ENCODE measurements at regions not wholly inside any gene's neighbourhood (a gene's known extent, or its start where the extent isn't known, plus 50 kb on each side); places are given as distances from the start of the nearest gene placed in this dataset.

DNA sequence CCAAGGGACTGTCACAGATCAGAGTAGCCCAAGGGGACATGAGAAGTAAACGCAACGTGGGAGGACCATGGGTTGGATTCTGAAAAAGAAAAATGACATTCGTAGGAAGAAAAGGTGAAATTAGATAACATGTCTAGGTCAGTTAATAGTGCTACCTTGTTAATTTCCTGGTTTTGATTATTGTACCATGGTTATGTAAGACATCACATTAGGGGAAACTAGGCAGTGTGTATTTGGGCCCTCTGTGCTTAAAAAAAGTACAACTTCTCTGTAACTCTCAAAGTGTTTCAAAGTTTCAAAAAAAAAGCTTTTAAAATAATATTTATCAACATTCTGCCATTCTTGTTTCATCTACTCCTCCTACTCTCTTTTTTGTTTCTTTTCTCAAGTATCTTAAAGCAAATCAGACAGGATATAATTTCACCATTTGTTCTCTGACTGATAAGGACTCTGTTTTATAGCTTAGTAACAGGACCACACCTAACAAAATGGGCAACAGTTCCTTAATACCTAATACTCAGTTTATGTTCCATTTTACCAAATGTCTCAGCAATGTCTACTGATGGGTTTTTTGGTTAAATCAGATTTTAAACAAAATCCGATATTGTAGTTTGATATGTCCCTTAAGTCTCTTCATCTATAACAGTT, 97.1 kb upstream of the PLCB4 start:
- no peak for TF ChIP-seq EZH2 (IDR thresholded peaks at IDR 0.05)
- no peak for TF ChIP-seq POLR2AphosphoS5 (IDR thresholded peaks at IDR 0.05; ENCODE audit: borderline replicate concordance, low read depth, low read length)
- no peak for TF ChIP-seq FOXP2 (optimal IDR thresholded peaks at IDR 0.05; ENCODE audit: control extremely low read depth, extremely low read length, insufficient read depth)
